Stimulated activated CD8-positive, alpha-beta memory T cell treated with anti-CD3 and anti-CD28 coated beads, Interleukin-15, amount 100 ng/mL, for 4 hours (primary cell): ENCODE measurements at regions not wholly inside any gene's neighbourhood (a gene's known extent, or its start where the extent isn't known, plus 50 kb on each side); places are given as distances from the start of the nearest gene placed in this dataset.
"Not testable (repeated sequence)": the region's sequence is repeated elsewhere in the genome, so short reads cannot be mapped to it uniquely, and the experiment has no call there.

Experiments
- DNase-seq, 2 donors: peaks; one replicate each; pipeline ENCODE4 v3.0.0-alpha.2; 2020; ENCODE audit warnings: low read depth in 2 of 2

DNA sequence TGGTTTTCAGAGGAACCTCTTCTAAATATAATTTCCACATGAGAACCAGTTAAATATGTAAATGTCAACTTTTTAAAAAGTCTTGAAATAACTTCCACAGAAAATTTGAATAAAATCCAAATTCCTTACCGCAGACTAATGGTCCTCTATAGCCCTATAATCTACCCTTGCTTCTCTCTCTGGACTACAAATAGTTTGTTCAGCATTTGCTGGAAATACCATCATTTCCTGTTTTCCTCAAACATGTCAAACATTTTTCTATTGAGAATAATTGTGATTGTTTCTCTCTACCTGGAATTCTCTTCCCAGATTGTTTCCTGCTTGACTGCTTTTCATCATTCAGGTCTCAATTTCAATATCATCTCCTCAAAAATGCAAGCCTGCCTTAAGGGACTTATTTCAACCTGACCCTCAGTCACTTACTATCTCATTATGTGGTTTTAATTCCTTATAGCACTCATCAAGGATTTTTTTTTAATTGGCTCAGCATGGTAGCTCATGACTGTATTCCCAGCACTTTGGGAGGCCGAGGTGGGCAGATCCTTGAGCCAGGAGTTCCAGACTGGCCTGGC, 898.9 kb upstream of the MIR17HG start:
- no peak for DNase-seq

DNA sequence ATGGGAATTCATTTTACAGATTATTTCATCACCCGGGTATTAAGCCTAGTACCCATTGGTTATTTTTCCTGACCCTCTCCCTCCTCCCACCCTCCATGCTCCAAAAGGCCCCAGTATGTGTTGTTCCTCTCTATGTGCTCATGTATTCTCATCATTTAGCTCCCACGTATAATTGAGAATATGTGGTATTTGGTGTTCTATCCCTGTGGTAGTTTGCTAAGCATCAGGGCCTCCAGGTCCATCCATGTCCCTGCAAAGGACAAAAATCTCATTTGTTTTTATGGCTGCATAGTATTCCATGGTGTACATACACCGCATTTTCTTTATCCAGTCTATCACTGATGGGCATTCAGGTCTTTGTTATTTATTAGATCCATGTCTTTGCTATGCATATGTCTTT, 894.1 kb upstream of the MIR17HG start:
- DNase-seq: no peak

DNA sequence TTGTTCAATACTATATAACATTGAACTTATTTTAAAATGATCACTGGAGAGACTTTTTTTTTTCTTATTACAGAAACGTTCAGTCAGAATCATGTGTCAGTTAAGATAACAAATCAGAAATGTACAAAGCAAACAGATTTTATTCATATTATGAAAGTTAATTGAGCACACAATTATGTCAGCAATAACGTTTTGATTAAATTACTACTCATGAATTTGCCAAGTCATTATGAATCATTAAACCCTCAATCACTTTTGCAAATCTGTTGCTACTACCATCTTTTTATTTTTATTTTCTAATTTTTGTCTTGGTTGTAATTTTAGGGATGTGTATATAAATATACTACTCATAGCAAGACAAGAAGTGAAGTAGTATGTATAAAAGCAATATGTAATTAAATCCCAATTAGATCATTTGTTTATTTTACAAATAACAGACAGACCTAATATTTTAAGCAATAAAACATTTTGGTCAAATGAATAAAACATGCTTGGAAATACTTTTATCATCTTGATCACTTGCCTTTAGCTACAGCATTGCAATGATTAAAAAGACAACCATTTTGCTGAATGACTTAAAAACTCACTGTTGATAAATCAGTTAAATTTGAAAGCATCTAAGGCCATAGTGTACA, 893.4 kb upstream of the MIR17HG start:
- no peak for DNase-seq

DNA sequence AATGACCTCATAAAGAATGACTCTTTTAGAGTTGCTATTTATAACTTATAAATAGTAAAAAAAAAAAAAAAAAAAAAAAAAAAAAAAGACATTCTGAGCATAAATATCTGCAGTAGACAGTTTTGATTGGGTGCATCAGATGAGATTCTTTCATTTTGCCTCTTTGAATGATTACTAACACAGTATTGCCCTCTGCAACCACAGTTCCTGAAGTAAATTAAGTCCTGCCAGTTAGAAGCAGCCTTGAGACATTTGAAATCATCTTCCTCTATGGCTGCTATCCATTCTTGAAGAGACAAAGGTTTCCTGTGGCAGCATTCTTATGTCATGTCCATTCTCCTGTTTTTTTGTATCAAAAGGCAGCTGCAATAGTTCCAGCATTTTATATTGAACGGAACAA, 892.4 kb upstream of the MIR17HG start:
- no peak for DNase-seq

DNA sequence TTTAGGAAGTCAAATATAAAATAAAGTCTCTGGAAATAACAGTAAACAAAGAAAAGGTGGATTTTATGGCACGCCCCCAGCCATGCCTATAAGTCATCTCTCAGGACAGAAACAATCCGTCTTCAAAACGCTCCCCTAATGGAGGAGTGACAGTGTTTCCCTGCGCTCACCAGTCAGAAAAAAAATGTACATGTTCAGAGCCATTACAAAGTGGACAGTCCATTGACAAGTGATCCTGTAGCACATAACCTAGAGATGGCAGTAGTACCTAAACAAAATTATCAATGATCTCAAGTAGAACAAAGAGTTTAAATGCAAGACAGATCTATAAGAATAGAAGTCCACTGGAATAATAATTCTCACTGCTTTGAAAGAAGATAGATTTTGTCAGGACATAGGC, 891.7 kb upstream of the MIR17HG start:
- DNase-seq: no peak

DNA sequence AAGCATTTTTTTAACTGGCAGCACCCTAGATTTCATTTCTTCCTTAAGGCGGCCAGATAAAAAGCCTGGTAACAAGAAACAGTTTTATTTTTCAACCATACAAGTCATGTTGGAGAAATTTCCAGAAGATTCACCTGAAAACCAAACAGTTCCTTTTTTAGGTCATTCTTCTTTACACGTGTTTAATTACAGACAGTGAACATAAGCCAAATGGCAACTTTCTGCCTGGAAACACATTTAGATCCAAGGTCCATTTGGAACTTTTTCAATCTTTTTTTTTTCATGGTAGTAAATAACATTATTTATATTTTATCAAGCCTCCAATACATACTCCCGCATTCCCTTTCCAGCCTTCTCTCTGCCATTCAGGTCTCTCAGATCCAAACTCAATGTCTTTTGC, 886.1 kb upstream of the MIR17HG start:
- no peak for DNase-seq

DNA sequence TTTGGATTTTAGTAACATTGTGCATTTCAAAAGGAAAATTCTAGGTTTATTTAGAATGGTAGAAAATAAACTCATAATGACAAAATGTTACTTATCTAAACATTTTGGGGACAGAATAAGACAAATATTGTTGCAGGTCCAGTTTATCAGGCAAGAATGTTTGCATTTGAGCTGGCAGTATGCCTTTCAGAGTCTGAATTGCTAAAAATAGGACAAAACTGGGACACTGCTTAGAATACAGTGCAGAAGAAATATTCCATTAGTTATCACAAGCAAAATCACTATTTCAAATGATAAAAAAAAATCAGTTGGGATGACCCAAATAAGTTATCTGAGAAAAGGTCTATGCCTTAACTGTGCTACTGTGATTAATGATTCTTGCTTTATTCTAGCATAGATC, 870.3 kb upstream of the MIR17HG start:
- no peak for DNase-seq

DNA sequence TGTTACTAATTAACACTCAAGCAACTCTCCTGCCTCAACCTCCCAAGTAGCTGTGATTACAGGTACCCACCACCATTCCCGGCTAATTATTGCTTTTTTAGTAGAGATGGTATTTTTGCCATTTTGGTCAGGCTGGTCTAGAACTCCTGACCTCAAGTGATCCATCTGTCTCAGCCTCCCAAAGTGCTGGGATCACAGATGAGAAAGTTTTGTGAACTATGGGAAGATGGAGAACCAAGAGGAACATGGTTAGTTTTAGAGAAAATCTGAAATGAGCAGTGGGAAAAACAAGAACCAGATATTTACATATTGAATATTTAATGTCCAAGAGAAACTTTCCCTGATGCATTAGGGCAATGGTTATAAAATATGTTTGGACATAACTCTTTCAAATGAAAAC, 863.6 kb upstream of the MIR17HG start:
- DNase-seq: no peak

DNA sequence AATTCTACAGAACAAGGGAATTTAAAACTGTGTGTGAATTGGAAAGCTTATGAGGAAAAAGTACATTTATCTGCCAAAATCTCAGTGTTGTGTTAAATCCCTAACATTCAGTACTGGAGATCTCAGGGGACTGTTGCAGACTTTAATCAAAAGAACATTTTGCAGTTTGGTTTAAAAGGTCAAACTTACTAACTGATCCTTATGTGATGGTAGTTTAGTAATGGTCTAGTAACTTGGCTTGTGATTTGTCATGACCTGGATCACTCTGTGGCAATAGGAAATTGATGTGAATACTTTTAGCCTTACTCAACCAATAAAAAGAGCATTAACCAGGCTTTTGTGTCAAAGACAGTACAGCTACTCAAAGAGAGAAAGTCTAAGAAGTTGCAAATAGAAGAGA, 862.1 kb upstream of the MIR17HG start:
- no peak for DNase-seq

DNA sequence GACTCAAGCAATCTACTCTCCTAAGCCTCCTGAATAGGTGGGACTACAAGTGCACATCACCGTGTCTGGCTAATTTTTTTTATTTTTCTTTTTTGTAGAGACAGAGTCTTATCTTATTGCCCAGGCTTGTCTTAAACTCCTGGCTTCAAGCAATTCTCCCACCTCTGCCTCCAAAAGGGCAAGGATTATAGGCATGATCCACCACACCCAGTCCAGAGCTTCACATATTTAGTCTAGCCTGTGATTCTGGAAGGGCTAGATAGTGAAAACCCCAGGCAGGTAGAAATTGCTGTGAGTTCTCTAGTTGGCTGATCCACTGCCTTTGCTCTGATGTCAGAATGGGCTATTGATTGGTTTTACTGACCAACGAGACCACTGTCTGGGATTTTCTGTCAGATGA, 854.6 kb upstream of the MIR17HG start:
- DNase-seq: no peak

DNA sequence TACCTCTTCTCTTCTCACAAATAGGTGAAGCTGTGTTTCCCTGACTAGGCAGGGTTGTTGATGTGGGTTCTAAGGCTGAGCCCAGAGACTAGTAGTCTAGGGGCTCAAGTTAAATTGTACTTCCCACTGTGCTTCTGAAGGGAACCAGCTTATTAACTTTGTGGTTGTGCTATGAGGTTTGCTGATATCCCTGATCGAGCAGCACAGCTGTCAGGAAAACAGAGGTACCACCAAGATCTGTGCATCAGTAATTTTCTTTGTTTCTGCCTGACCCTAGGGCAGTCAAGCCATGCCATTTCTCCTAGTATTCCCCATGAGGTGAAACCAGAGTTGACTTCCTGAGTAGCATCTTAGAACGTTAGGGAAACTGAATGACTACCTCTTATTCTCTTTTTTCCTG, 853.8 kb upstream of the MIR17HG start:
- DNase-seq: no peak

DNA sequence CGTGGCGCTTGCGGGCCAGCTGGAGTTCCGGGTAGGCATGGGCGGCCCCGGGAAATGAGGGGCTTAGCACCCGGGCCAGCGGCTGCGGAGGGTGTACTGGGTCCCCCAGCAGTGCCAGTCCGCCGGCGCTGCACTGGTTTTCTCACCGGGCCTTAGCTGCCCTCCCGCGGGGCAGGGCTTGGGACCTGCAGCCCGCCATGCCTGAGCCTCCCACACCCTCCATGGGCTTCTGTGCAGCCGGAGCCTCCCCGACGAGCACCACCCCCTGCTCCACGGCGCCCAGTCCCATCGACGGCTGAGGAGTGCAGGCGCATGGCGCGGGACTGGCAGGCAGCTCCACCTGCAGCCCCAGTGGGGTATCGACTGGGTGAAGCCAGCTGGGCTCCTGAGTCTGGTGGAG, 852.6 kb upstream of the MIR17HG start:
- not testable (repeated sequence) for DNase-seq

DNA sequence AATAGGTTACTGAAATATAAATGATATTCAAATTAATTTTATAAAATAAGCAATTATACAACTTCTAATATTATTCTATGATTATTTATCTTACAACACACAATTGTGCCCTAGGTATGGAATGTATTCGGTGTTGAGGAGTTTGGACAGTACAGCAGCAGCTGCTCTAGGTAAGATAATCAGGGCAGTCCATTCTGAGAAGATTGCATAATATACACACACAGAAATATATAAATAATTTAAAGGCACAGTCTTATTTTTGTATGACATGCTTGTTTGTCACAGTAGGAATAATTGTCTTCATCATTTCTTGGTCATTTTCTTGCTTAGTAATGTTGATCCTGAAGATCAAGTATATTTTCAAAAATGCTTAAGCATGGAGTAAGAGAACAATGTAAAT, 849.4 kb upstream of the MIR17HG start:
- DNase-seq: no peak

DNA sequence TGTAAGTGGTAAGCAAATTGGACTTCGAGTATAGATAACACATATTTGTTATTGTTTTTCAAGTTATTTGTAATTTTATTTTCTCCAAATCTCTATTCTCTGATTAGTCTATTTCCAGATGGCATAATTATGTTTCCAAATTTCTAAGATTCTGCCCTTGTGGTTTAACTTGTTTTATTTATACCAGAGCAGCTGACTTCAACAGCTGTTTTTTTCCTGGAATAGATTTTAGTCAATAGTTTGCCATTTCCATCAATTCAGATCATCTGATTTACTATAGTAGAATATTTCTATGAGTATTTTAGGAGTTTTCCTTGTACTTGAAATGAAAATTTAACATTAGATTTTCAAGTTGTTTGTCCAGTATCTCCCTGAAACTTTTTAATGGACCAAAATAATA, 848.7 kb upstream of the MIR17HG start:
- no peak for DNase-seq

DNA sequence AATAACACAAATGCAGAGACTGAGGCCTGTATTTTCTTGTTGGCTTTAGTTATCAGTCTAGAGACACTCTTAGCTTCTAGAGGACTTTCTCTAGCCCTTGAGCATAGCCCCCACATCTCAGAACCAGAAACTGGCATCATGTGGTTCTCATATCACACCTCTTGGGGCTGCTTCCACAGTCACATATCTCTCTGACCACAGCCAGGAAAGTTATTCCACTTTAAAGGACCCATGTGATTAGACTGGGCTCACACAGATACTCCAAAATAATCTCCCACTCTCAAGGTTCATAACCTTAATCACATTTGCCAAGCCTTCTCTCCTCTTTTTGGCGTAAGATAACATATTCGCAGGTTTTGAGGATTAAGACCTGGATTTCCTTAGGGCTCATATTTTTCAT, 846.9 kb upstream of the MIR17HG start:
- DNase-seq: no peak

DNA sequence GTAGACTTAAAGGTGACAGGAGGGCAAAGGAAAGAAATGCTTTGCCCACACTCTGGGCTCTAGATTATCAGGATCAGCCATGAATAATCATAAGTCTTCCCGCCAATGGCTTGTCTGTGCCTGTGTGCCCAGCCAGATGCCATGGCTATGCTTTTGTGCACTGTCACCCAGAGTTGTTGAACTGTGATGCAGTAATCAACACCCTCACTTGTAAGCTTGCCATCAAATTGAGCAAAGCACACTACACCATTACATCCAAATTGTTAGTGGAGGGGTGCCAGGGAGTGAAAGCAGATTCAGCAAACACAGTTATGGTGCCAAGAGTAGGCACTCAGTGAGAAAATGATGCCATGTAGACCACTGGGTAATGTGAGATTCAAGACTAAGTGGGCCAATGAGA, 845.3 kb upstream of the MIR17HG start:
- no peak for DNase-seq

DNA sequence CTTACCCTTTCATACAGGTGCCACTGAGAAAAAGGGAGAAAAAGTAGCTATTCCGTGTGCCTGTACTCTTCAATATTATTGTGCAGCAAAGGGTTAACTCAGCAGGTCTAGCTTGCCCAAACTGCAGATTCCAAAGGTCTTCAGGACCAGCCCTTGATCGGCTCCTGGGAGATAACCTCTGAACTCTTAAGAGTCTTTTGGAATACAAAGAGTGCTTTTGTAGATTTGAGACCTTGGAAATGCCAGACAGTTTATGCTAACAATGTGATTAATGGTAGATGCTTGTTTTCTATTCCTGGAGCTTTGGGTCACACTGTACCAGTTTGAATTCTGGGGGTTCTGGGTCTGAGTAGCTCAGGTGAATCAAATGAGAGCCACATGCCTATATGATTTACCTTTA, 844.7 kb upstream of the MIR17HG start:
- no peak for DNase-seq

DNA sequence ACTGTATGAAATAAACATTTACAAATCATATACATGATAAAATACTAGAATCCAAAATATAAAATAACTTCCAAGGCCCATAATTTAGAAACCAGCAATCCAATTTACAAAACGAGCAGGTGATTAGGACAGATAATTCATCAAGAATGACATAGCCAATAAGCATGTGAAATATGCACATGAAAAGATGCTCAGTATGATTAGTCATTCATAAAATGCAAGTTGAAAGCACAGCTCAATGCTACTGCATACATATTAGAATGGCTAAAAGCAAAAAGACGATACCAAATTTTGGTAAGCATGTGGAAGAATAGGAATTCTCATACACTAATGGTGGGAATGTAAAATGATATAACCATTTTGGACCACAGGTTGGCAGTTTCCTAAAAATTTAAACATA, 837.2 kb upstream of the MIR17HG start:
- no peak for DNase-seq

DNA sequence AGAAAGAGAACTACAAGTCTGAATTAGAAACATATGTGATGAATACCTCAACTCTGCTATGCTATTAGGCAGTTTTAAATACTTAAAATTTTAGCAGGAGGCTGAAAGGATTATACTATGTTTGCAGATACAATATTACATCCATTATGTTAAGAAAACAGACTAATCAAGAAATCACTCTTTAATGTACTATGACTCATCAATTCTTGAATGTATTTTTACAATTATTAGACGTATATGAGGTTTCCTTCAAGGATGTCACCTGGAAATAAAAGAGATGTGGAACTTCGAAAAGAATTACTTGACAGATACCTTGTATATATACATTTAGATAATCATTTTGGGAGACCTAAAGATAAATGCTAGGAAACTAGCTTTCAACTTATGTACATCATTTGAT, 835.6 kb upstream of the MIR17HG start:
- DNase-seq: no peak

DNA sequence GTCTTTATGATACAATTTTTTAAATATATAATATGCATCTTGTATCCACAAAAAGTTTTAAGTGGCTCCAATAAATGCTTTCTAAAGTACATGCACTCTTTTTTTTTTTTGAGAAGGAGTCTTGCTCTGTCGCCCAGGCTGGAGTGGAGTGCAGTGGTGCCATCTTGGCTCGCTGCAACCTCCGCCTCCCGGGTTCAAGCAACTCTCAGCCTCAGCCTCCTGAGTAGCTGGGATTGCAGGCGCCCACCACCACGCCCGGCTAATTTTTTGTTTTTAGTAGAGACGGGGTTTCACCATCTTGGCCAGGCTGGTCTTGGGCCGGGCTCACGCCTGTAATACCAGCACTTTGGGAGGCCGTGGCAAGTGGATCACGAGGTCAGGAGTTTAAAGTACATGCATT, 832.8 kb upstream of the MIR17HG start:
- not testable (repeated sequence) for DNase-seq

DNA sequence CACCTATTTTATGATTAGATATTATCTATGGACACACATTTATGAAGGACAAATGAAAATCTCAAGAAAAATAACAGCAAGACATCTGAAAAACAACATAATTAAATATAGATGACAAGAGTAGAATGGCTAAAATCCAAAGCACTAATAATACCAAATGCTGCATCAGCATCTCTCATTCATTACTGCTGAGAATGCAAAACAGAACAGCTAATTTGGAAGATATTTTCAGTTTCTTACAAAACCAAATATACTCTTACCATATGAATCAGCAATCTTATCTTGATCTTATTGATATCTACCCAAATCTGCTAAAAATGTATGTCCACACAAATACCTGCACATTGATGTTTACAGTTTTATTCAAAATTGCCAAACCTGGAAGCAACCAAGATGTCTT, 829.1 kb upstream of the MIR17HG start:
- no peak for DNase-seq

DNA sequence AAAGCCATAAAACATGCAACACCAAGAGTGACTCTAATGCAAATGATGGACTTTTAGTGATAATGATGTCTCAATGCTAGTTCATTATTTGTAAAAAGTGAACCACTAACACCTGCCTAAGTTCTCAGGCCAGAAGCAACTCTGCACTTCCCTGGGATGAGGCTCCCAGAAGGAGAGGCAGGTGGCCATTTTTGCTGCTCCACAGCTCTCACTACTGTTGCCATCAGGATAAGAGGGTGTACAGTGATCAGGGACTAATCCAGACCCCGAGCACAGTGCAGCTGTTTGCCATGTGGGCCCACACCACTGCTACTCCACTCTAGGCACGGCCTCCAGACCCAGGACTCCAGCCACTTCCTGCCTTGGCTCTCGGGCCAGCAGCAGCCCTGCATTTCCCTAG, 828.3 kb upstream of the MIR17HG start:
- DNase-seq: no peak

DNA sequence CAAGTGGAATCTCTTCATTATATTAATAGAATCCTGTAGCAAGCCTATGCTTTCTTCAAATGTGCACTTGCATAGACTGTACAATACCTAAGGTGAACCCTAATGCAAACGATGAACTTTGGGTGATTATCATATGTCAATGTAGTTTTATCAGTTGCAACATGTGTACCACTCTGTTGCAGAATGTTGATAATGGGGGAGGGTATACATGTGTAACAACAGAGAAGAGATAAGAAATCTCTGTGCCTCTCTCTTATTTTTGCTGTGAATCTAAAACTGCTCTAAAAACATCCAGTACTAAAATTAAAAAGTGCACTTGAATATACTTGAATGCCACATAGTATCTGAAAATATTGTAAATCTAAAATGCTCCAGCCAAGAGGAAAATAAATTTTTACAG, 820.8 kb upstream of the MIR17HG start:
- no peak for DNase-seq

DNA sequence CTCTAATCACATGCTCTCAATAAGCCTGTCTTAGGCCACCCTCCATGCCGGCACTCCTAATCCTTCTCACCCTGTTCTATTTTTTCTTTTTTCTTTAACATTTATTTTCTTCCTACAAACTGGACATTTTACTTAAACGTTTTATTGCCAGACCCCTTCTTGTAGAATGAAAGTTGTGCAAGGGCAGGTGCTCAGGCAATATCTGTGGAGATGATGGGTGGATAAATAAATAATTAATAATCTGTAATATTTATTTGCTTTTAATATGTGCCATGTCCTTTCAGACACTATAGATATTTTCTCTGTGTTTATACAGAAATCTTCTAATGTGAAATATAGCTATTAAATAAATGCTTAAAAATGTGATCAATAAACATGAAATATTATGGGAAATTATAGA, 815.7 kb upstream of the MIR17HG start:
- DNase-seq: no peak
